ENCODE measurements at regions not wholly inside any gene's neighbourhood (a gene's known extent, or its start where the extent isn't known, plus 50 kb on each side); places are given as distances from the start of the nearest gene placed in this dataset.

- no peaks in the 10 kb centered on the region for H3K4me1 ChIP-seq (ENCODE audit: control insufficient read depth, extremely low read depth, insufficient read depth, low read length)
- no peak overlapping the region for H2AFZ ChIP-seq (ENCODE audit: control insufficient read depth, low read length)
- no peaks in the 10 kb centered on the region for H3K36me3 ChIP-seq (ENCODE audit: control insufficient read depth in 2 of 2, extremely low read depth in 1 of 2, insufficient read depth in 2 of 2, low read length in 2 of 2)
- H4K20me1 ChIP-seq (ENCODE audit: control insufficient read depth, extremely low read depth, insufficient read depth, low read length): no peaks in the 10 kb centered on the region
- TF ChIP-seq EZH2 (IDR thresholded peaks at IDR 0.05; ENCODE audit: low read length): no peak
- TF ChIP-seq, protein P1, sequence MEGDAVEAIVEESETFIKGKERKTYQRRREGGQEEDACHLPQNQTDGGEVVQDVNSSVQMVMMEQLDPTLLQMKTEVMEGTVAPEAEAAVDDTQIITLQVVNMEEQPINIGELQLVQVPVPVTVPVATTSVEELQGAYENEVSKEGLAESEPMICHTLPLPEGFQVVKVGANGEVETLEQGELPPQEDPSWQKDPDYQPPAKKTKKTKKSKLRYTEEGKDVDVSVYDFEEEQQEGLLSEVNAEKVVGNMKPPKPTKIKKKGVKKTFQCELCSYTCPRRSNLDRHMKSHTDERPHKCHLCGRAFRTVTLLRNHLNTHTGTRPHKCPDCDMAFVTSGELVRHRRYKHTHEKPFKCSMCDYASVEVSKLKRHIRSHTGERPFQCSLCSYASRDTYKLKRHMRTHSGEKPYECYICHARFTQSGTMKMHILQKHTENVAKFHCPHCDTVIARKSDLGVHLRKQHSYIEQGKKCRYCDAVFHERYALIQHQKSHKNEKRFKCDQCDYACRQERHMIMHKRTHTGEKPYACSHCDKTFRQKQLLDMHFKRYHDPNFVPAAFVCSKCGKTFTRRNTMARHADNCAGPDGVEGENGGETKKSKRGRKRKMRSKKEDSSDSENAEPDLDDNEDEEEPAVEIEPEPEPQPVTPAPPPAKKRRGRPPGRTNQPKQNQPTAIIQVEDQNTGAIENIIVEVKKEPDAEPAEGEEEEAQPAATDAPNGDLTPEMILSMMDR (optimal IDR thresholded peaks at IDR 0.05 in 1 of 3, IDR thresholded peaks at IDR 0.05 in 1 of 3, conservative IDR thresholded peaks at IDR 0.05 in 1 of 3; ENCODE audit: extremely low read depth in 1 of 3, insufficient read depth in 2 of 3, low read length in 3 of 3): no peak
- H3K27ac ChIP-seq (ENCODE audit: control insufficient read depth, insufficient read depth, low read length): no peak overlapping the region
- H3K27me3 ChIP-seq (ENCODE audit: control insufficient read depth, extremely low read depth, insufficient read depth, low read length): no peaks in the 10 kb centered on the region
- no peaks in the 10 kb centered on the region for H3K9me3 ChIP-seq (ENCODE audit: control insufficient read depth, low read depth, low read length)
- DNase-seq (ENCODE audit: low read depth, low spot score): no peak
- no peak for FAIRE-seq
- H3K9ac ChIP-seq (ENCODE audit: control insufficient read depth, extremely low read depth, insufficient read depth, low read length): no peak overlapping the region
- H3K79me2 ChIP-seq (ENCODE audit: control insufficient read depth, insufficient read depth, low read length): no peaks in the 10 kb centered on the region
- no peaks in the 10 kb centered on the region for H3K9me1 ChIP-seq (ENCODE audit: control insufficient read depth, extremely low read depth, insufficient read depth, low read length)
- no peak overlapping the region for H3K4me2 ChIP-seq (ENCODE audit: control insufficient read depth, extremely low read depth, insufficient read depth, low read depth, low read length)
- dilution Hi-C loops (cut with MboI; ENCODE audit: extremely low pct_ligation_motif_present, low sequenced_read_pairs): no loop called here
- H3K4me3 ChIP-seq (ENCODE audit: control insufficient read depth in 2 of 3, extremely low read depth in 1 of 3, insufficient read depth in 2 of 3, low read depth in 1 of 3, low read length in 3 of 3): no peak overlapping the region
These were observed 67.3 kb downstream of the RBFOX3 start for GRCh38 chr17:79543531-79543930.

- no peak overlapping the region for H3K4me3 ChIP-seq (ENCODE audit: control insufficient read depth in 2 of 3, extremely low read depth in 1 of 3, insufficient read depth in 2 of 3, low read depth in 1 of 3, low read length in 3 of 3)
- no peaks in the 10 kb centered on the region for H4K20me1 ChIP-seq (ENCODE audit: control insufficient read depth, extremely low read depth, insufficient read depth, low read length)
- dilution Hi-C loops (cut with MboI; ENCODE audit: extremely low pct_ligation_motif_present, low sequenced_read_pairs): no loop called here
- FAIRE-seq (no peak), DNase-seq (ENCODE audit: low read depth, low spot score) (no peak)
- no peak for TF ChIP-seq EZH2 (IDR thresholded peaks at IDR 0.05; ENCODE audit: low read length)
- TF ChIP-seq, protein P1 (optimal IDR thresholded peaks at IDR 0.05 in 1 of 3, IDR thresholded peaks at IDR 0.05 in 1 of 3, conservative IDR thresholded peaks at IDR 0.05 in 1 of 3; ENCODE audit: extremely low read depth in 1 of 3, insufficient read depth in 2 of 3, low read length in 3 of 3): no peak
- H3K79me2 ChIP-seq (ENCODE audit: control insufficient read depth, insufficient read depth, low read length): no peaks in the 10 kb centered on the region
- no peak overlapping the region for H3K9ac ChIP-seq (ENCODE audit: control insufficient read depth, extremely low read depth, insufficient read depth, low read length)
- H3K4me1 ChIP-seq (ENCODE audit: control insufficient read depth, extremely low read depth, insufficient read depth, low read length): no peaks in the 10 kb centered on the region
- H2AFZ ChIP-seq (ENCODE audit: control insufficient read depth, low read length): no peak overlapping the region
- H3K4me2 ChIP-seq (ENCODE audit: control insufficient read depth, extremely low read depth, insufficient read depth, low read depth, low read length): no peak overlapping the region
- no peak overlapping the region for H3K27ac ChIP-seq (ENCODE audit: control insufficient read depth, insufficient read depth, low read length)
- H3K9me3 ChIP-seq (ENCODE audit: control insufficient read depth, low read depth, low read length): no peaks in the 10 kb centered on the region
- no peaks in the 10 kb centered on the region for H3K27me3 ChIP-seq (ENCODE audit: control insufficient read depth, extremely low read depth, insufficient read depth, low read length)
- no peaks in the 10 kb centered on the region for H3K36me3 ChIP-seq (ENCODE audit: control insufficient read depth in 2 of 2, extremely low read depth in 1 of 2, insufficient read depth in 2 of 2, low read length in 2 of 2)
- no peaks in the 10 kb centered on the region for H3K9me1 ChIP-seq (ENCODE audit: control insufficient read depth, extremely low read depth, insufficient read depth, low read length)
These were observed 68.1 kb downstream of the RBFOX3 start for GRCh38 chr17:79542718-79543117.

All from keratinocyte (primary cell).